ENCODE measurements at regions not wholly inside any gene's neighbourhood (a gene's known extent, or its start where the extent isn't known, plus 50 kb on each side); places are given as distances from the start of the nearest gene placed in this dataset.

GRCh38 chr11:19451609-19452008 lies 210.9 kb upstream of the E2F8 start:
- no peak for TF ChIP-seq GABPA (IDR thresholded peaks at IDR 0.05; ENCODE audit: low read depth)
- no peak for TF ChIP-seq POLR2AphosphoS5 (IDR thresholded peaks at IDR 0.05; ENCODE audit: low read depth)
- no peak for TF ChIP-seq CTCF (IDR thresholded peaks at IDR 0.05; ENCODE audit: insufficient read depth, low read length)
- TF ChIP-seq SPI1 (IDR thresholded peaks at IDR 0.05; ENCODE audit: borderline replicate concordance, low read depth): no peak
- TF ChIP-seq REST (IDR thresholded peaks at IDR 0.05; ENCODE audit: insufficient replicate concordance, low read depth): no peak
- H3K27ac ChIP-seq (replicated peaks): no peak overlapping the region
- no peak for DNase-seq (ENCODE audit: low read depth in 1 of 2, low spot score in 1 of 2)
- H3K4me3 ChIP-seq (replicated peaks; ENCODE audit: insufficient read depth, low read length): no peak overlapping the region
- no peaks in the 10 kb centered on the region for H3K27me3 ChIP-seq (ENCODE audit: insufficient read depth, poor library complexity, severe bottlenecking)

- DNase-seq (ENCODE audit: low read depth in 1 of 2, low spot score in 1 of 2): no peak
- H3K27me3 ChIP-seq (ENCODE audit: insufficient read depth, poor library complexity, severe bottlenecking): no peaks in the 10 kb centered on the region
- H3K27ac ChIP-seq (replicated peaks): no peak overlapping the region
- no peak overlapping the region for H3K4me3 ChIP-seq (replicated peaks; ENCODE audit: insufficient read depth, low read length)
- TF ChIP-seq SPI1 (IDR thresholded peaks at IDR 0.05; ENCODE audit: borderline replicate concordance, low read depth) (no peak), POLR2AphosphoS5 (IDR thresholded peaks at IDR 0.05; ENCODE audit: low read depth) (no peak), CTCF (IDR thresholded peaks at IDR 0.05; ENCODE audit: insufficient read depth, low read length) (no peak), REST (IDR thresholded peaks at IDR 0.05; ENCODE audit: insufficient replicate concordance, low read depth) (no peak), GABPA (IDR thresholded peaks at IDR 0.05; ENCODE audit: low read depth) (no peak)
Observed at GRCh38 chr11:19450282-19450681, 209.5 kb upstream of the E2F8 start.

GRCh38 chr11:19448651-19449050 lies 207.9 kb upstream of the E2F8 start:
- TF ChIP-seq SPI1 (IDR thresholded peaks at IDR 0.05; ENCODE audit: borderline replicate concordance, low read depth) (no peak), CTCF (IDR thresholded peaks at IDR 0.05; ENCODE audit: insufficient read depth, low read length) (no peak), REST (IDR thresholded peaks at IDR 0.05; ENCODE audit: insufficient replicate concordance, low read depth) (no peak), GABPA (IDR thresholded peaks at IDR 0.05; ENCODE audit: low read depth) (no peak), POLR2AphosphoS5 (IDR thresholded peaks at IDR 0.05; ENCODE audit: low read depth) (no peak)

More at GRCh38 chr11:19448651-19449050, 207.9 kb upstream of the E2F8 start:
- Histone ChIP-seq H3K27ac (replicated peaks) (no peak overlapping the region), H3K4me3 (replicated peaks; ENCODE audit: insufficient read depth, low read length) (no peak overlapping the region), H3K27me3 (ENCODE audit: insufficient read depth, poor library complexity, severe bottlenecking) (no peaks in the 10 kb centered on the region)
- no peak for DNase-seq (ENCODE audit: low read depth in 1 of 2, low spot score in 1 of 2)

All from HL-60 (cell line).